Activated naive CD8-positive, alpha-beta T cell treated with anti-CD3 and anti-CD28 coated beads, Interleukin-2, amount 10 ng/mL, durations not matched to agents 7 days and 5 days (primary cell): ENCODE measurements at regions not wholly inside any gene's neighbourhood (a gene's known extent, or its start where the extent isn't known, plus 50 kb on each side); places are given as distances from the start of the nearest gene placed in this dataset.

ENCODE experiments used
- ATAC-seq: fragments of 150-1000 bp; cut with Tn5 transposase; one replicate; pipeline ENCODE4 v1.10.0; 2021; ENCODE audit warnings: low read depth, moderate library complexity
- POLR2A ChIA-PET: fragments of 350-600 bp; sonication (Branson Sonifier 250); formaldehyde crosslinking; loops from one replicate; lab custom pipeline; 2021; ENCODE audit warnings: antibody characterized with exemption; lab: Charles Lee
- DNase-seq: peaks from one replicate; pipeline ENCODE4 v3.0.0; 2021
- H3K27ac Mint-ChIP-seq: one replicate; pipeline ENCODE4 v1.8.0; 2022; ENCODE audit warnings: mild to moderate bottlenecking, mixed read lengths
- H3K27me3 Mint-ChIP-seq: one replicate; pipeline ENCODE4 v1.8.0; 2022; ENCODE audit warnings: mild to moderate bottlenecking, moderate library complexity, mixed read lengths
- H3K36me3 Mint-ChIP-seq: one replicate; pipeline ENCODE4 v1.8.0; 2021; ENCODE audit warnings: mild to moderate bottlenecking, mixed read lengths
- H3K4me1 Mint-ChIP-seq: one replicate; pipeline ENCODE4 v1.8.0; 2021; ENCODE audit warnings: mixed read lengths
- H3K4me3 Mint-ChIP-seq: one replicate; pipeline ENCODE4 v1.8.0; 2022; ENCODE audit warnings: mild to moderate bottlenecking, moderate library complexity, mixed read lengths
- H3K9me3 Mint-ChIP-seq: one replicate; pipeline ENCODE4 v1.8.0; 2021; ENCODE audit warnings: mixed read lengths

- POLR2A ChIA-PET, result no interaction called here
- Mint-ChIP-seq H3K27ac (no peak overlapping the region), H3K4me3 (no peak overlapping the region), H3K9me3 (no peaks in the 10 kb centered on the region), H3K36me3 (no peaks in the 10 kb centered on the region), H3K27me3 (no peaks in the 10 kb centered on the region), H3K4me1 (no peaks in the 10 kb centered on the region)
- DNase-seq (no peak), ATAC-seq (no peak)
Observed at GRCh38 chr9:32698706-32699277, 63.3 kb upstream of the TAF1L start.

GRCh38 chr9:32701321-32702022 lies 66.0 kb upstream of the TAF1L start:
- Mint-ChIP-seq H3K27me3 (no peaks in the 10 kb centered on the region), H3K27ac (no peak overlapping the region)

GRCh38 chr9:32703635-32704034 lies 68.2 kb upstream of the TAF1L start:
- H3K36me3 Mint-ChIP-seq, result no peaks in the 10 kb centered on the region
- no peaks in the 10 kb centered on the region for H3K27me3 Mint-ChIP-seq
- no peaks in the 10 kb centered on the region for H3K4me1 Mint-ChIP-seq
- no peak overlapping the region for H3K4me3 Mint-ChIP-seq
- DNase-seq (no peak), ATAC-seq (no peak)
- H3K9me3 Mint-ChIP-seq, result no peaks in the 10 kb centered on the region
- POLR2A ChIA-PET, result no interaction called here
- no peak overlapping the region for H3K27ac Mint-ChIP-seq

More at GRCh38 chr9:32701321-32702022, 66.0 kb upstream of the TAF1L start:
- DNase-seq, result no peak
- no peaks in the 10 kb centered on the region for H3K9me3 Mint-ChIP-seq
- POLR2A ChIA-PET, result no interaction called here
- no peak for ATAC-seq
- no peaks in the 10 kb centered on the region for H3K36me3 Mint-ChIP-seq
- no peaks in the 10 kb centered on the region for H3K4me1 Mint-ChIP-seq
- H3K4me3 Mint-ChIP-seq, result no peak overlapping the region

GRCh38 chr9:32704343-32704742 lies 68.9 kb upstream of the TAF1L start:
- ATAC-seq (no peak), DNase-seq (no peak)
- Mint-ChIP-seq H3K4me3 (no peak overlapping the region), H3K4me1 (no peaks in the 10 kb centered on the region), H3K27me3 (no peaks in the 10 kb centered on the region), H3K9me3 (no peaks in the 10 kb centered on the region), H3K36me3 (no peaks in the 10 kb centered on the region), H3K27ac (no peak overlapping the region)
- POLR2A ChIA-PET, result no interaction called here

- no peak for DNase-seq
- POLR2A ChIA-PET, result interaction anchor here (0.5 kb wide), 1 partner anchor 15 kb away, joined by 3 read pairs; no protein-coding TSS in a partner anchor
- Mint-ChIP-seq H3K36me3 (no peaks in the 10 kb centered on the region), H3K4me1 (no peaks in the 10 kb centered on the region), H3K4me3 (no peak overlapping the region), H3K9me3 (peaks cover 2% of the 10 kb centered on the region), H3K27ac (no peak overlapping the region), H3K27me3 (no peaks in the 10 kb centered on the region)
- ATAC-seq, result no peak
Observed at GRCh38 chr9:32705059-32705458, 69.6 kb upstream of the TAF1L start.

- H3K4me1 Mint-ChIP-seq, result no peaks in the 10 kb centered on the region
- no peak for ATAC-seq
- H3K27me3 Mint-ChIP-seq, result no peaks in the 10 kb centered on the region
- H3K36me3 Mint-ChIP-seq, result no peaks in the 10 kb centered on the region
- POLR2A ChIA-PET, result no interaction called here
- peaks cover 4% of the 10 kb centered on the region for H3K9me3 Mint-ChIP-seq
- H3K27ac Mint-ChIP-seq, result no peak overlapping the region
- DNase-seq, result no peak
- H3K4me3 Mint-ChIP-seq, result no peak overlapping the region
Observed at GRCh38 chr9:32706004-32706724, 70.7 kb upstream of the TAF1L start.

GRCh38 chr9:32706725-32707100 lies 71.2 kb upstream of the TAF1L start:
- Mint-ChIP-seq H3K27ac (no peak overlapping the region), H3K4me3 (no peak overlapping the region), H3K36me3 (no peaks in the 10 kb centered on the region), H3K4me1 (no peaks in the 10 kb centered on the region), H3K27me3 (no peaks in the 10 kb centered on the region), H3K9me3 (peaks cover 4% of the 10 kb centered on the region)
- POLR2A ChIA-PET, result no interaction called here
- DNase-seq (no peak), ATAC-seq (no peak)

- no peak for ATAC-seq
- H3K36me3 Mint-ChIP-seq, result no peaks in the 10 kb centered on the region
- H3K9me3 Mint-ChIP-seq, result peaks cover 4% of the 10 kb centered on the region
- no peak overlapping the region for H3K27ac Mint-ChIP-seq
- POLR2A ChIA-PET, result no interaction called here
- H3K27me3 Mint-ChIP-seq, result no peaks in the 10 kb centered on the region
- no peaks in the 10 kb centered on the region for H3K4me1 Mint-ChIP-seq
- DNase-seq, result no peak
- no peak overlapping the region for H3K4me3 Mint-ChIP-seq
Observed at GRCh38 chr9:32707326-32707725, 71.9 kb upstream of the TAF1L start.

- DNase-seq, result no peak
- H3K4me1 Mint-ChIP-seq, result no peaks in the 10 kb centered on the region
- no peak overlapping the region for H3K27ac Mint-ChIP-seq
- POLR2A ChIA-PET, result no interaction called here
- peaks cover 4% of the 10 kb centered on the region for H3K9me3 Mint-ChIP-seq
- no peaks in the 10 kb centered on the region for H3K27me3 Mint-ChIP-seq
- no peak for ATAC-seq
- no peaks in the 10 kb centered on the region for H3K36me3 Mint-ChIP-seq
- H3K4me3 Mint-ChIP-seq, result no peak overlapping the region
Observed at GRCh38 chr9:32708480-32709150, 73.1 kb upstream of the TAF1L start.

GRCh38 chr9:32709871-32710270 lies 73.5 kb upstream of the TMEM215 start:
- Mint-ChIP-seq H3K27ac (no peak overlapping the region), H3K36me3 (no peaks in the 10 kb centered on the region), H3K27me3 (no peaks in the 10 kb centered on the region), H3K4me3 (no peak overlapping the region), H3K9me3 (peaks cover 4% of the 10 kb centered on the region), H3K4me1 (no peaks in the 10 kb centered on the region)
- ATAC-seq (no peak), DNase-seq (no peak)
- POLR2A ChIA-PET, result no interaction called here

- Mint-ChIP-seq H3K9me3 (no peaks in the 10 kb centered on the region), H3K4me3 (no peak overlapping the region), H3K4me1 (no peaks in the 10 kb centered on the region), H3K27me3 (peaks cover 5% of the 10 kb centered on the region), H3K27ac (no peak overlapping the region), H3K36me3 (no peaks in the 10 kb centered on the region)
- DNase-seq, result no peak
- no peak for ATAC-seq
- POLR2A ChIA-PET, result no interaction called here
Observed at GRCh38 chr9:32716425-32716824, 66.9 kb upstream of the TMEM215 start.

- Mint-ChIP-seq H3K36me3 (no peaks in the 10 kb centered on the region), H3K27me3 (peaks cover 5% of the 10 kb centered on the region), H3K4me3 (no peak overlapping the region), H3K9me3 (no peaks in the 10 kb centered on the region), H3K4me1 (no peaks in the 10 kb centered on the region), H3K27ac (no peak overlapping the region)
- ATAC-seq (no peak), DNase-seq (no peak)
- POLR2A ChIA-PET, result no interaction called here
Observed at GRCh38 chr9:32716955-32717543, 66.3 kb upstream of the TMEM215 start.

- Mint-ChIP-seq H3K27me3 (peaks cover 2% of the 10 kb centered on the region), H3K4me1 (no peaks in the 10 kb centered on the region), H3K4me3 (no peak overlapping the region), H3K36me3 (no peaks in the 10 kb centered on the region), H3K27ac (no peak overlapping the region), H3K9me3 (no peaks in the 10 kb centered on the region)
- DNase-seq (no peak), ATAC-seq (no peak)
- POLR2A ChIA-PET, result no interaction called here
Observed at GRCh38 chr9:32722704-32723103, 60.6 kb upstream of the TMEM215 start.
